PC-9 (cell line): ENCODE measurements at regions not wholly inside any gene's neighbourhood (a gene's known extent, or its start where the extent isn't known, plus 50 kb on each side); places are given as distances from the start of the nearest gene placed in this dataset.

Experiments used
- BruUV-seq: library from RNA; stranded (reverse); fragments of 400-500 nt; replicated peaks from 2 replicates; lab custom pipeline; 2021; lab: Mats Ljungman, UMichigan
- CTCF ChIA-PET: fragments of 300-600 bp; sonication (Branson Sonifier 250); formaldehyde crosslinking; loops from one replicate; lab custom pipeline; 2022; ENCODE audit warnings: antibody characterized with exemption; lab: Charles Lee
- POLR2A ChIA-PET: fragments of 300-600 bp; sonication (Branson Sonifier 250); formaldehyde crosslinking; loops from one replicate; lab custom pipeline; 2022; ENCODE audit warnings: antibody characterized with exemption; ENCODE audit not compliant: unreplicated experiment; lab: Charles Lee
- DNase-seq, 2 experiments: peaks; one replicate each; pipeline versions ENCODE4 v3.0.0 to v3.0.0-alpha.2; 2015 to 2022; ENCODE audit warnings: mixed read lengths in 1 of 2
- H2AFZ ChIP-seq: fragments of 200-600 bp; sonication (generic); 2 replicates; pipeline ENCODE4 v1.8.1; 2017; ENCODE audit warnings: antibody characterized with exemption
- H3F3A ChIP-seq: fragments of 200-600 bp; sonication (generic); 2 replicates; pipeline ENCODE4 v1.8.1; 2017; ENCODE audit warnings: antibody characterized with exemption, mild to moderate bottlenecking, low read depth; ENCODE audit not compliant: insufficient read depth
- H3K27ac ChIP-seq: fragments of 200-600 bp; sonication (generic); 2 replicates; pipeline ENCODE4 v1.6.1; 2016; ENCODE audit warnings: mixed run types
- H3K27me3 ChIP-seq: fragments of 200-600 bp; sonication (generic); 2 replicates; pipeline ENCODE4 v1.6.1; 2016; ENCODE audit warnings: low read depth, mixed run types; ENCODE audit not compliant: insufficient read depth
- H3K36me3 ChIP-seq: fragments of 200-600 bp; sonication (generic); 2 replicates; pipeline ENCODE4 v1.6.1; 2016; ENCODE audit warnings: low read depth, mixed run types
- H3K4me1 ChIP-seq: fragments of 200-600 bp; sonication (generic); replicated peaks from 2 replicates; pipeline ENCODE4 v1.6.1; 2016; ENCODE audit warnings: mixed run types; ENCODE audit not compliant: insufficient read depth
- H3K4me2 ChIP-seq: fragments of 200-600 bp; sonication (generic); 2 replicates; pipeline ENCODE4 v1.6.1; 2017; ENCODE audit warnings: mixed run types
- H3K4me3 ChIP-seq: fragments of 200-600 bp; sonication (generic); 2 replicates; pipeline ENCODE4 v1.6.1; 2016; ENCODE audit warnings: mixed run types
- H3K79me2 ChIP-seq: fragments of 200-600 bp; sonication (generic); 2 replicates; pipeline ENCODE4 v1.6.1; 2017; ENCODE audit warnings: low read depth, mixed run types
- H3K9me2 ChIP-seq: fragments of 200-600 bp; sonication (generic); 2 replicates; pipeline ENCODE4 v1.8.1; 2017; ENCODE audit warnings: mild to moderate bottlenecking; ENCODE audit not compliant: insufficient read depth
- H3K9me3 ChIP-seq: fragments of 200-600 bp; sonication (generic); 2 replicates; pipeline ENCODE4 v1.8.1; 2016; ENCODE audit warnings: low read depth; ENCODE audit not compliant: insufficient read depth
- H4K20me1 ChIP-seq: fragments of 200-600 bp; sonication (generic); 2 replicates; pipeline ENCODE4 v1.8.1; 2017; ENCODE audit not compliant: insufficient read depth
- CTCF ChIP-seq: fragments of 200-600 bp; sonication (generic); conservative IDR thresholded peaks from 2 replicates; pipeline ENCODE4 v1.6.1; 2017; ENCODE audit warnings: mixed run types, antibody characterized with exemption, mild to moderate bottlenecking, moderate library complexity
- EZH2 ChIP-seq: fragments of 200-600 bp; sonication (generic); IDR thresholded peaks from 2 replicates; pipeline ENCODE4 v1.8.0; 2017; ENCODE audit warnings: antibody characterized with exemption, low read depth
- intact Hi-C: fragments of 100-400 bp; cut with micrococcal nuclease; formaldehyde crosslinking; loops from one replicate; pipeline ENCODE4 v1.10.0; 2022; ENCODE audit not compliant: unreplicated experiment

- no peak overlapping the region for H3K4me2 ChIP-seq
- H3K27ac ChIP-seq = peak overlapping the region; percentile 55; the same call in 1 of the 2 replicates
- H3F3A ChIP-seq = peaks cover 7% of the 10 kb centered on the region; the same call in 1 of the 2 replicates
- no peaks in the 10 kb centered on the region for H3K79me2 ChIP-seq
- H4K20me1 ChIP-seq = no peaks in the 10 kb centered on the region
- POLR2A ChIA-PET = no interaction called here
- TF ChIP-seq EZH2 (no peak), CTCF (no peak)
- peaks cover 5% of the 10 kb centered on the region for H3K9me3 ChIP-seq
- intact Hi-C loops = loop anchor here (10.0 kb wide), 2 partner anchors 144 to 384 kb away; no protein-coding TSS in a partner anchor
- CTCF ChIA-PET = interaction anchor here (0.6 kb wide), 1 partner anchor 565 kb away, joined by 4 read pairs; no protein-coding TSS in a partner anchor
- H3K9me2 ChIP-seq = no peaks in the 10 kb centered on the region
- no peak overlapping the region for H3K4me3 ChIP-seq
- no peak for DNase-seq
- H3K4me1 ChIP-seq = peaks cover 13% of the 10 kb centered on the region
- H2AFZ ChIP-seq = no peak overlapping the region
- H3K36me3 ChIP-seq = no peaks in the 10 kb centered on the region
- no TSS peak for BruUV-seq
- no peaks in the 10 kb centered on the region for H3K27me3 ChIP-seq
Measured at GRCh38 chr12:87828382-87828973, 200.7 kb downstream of the C12orf50 start.

DNA sequence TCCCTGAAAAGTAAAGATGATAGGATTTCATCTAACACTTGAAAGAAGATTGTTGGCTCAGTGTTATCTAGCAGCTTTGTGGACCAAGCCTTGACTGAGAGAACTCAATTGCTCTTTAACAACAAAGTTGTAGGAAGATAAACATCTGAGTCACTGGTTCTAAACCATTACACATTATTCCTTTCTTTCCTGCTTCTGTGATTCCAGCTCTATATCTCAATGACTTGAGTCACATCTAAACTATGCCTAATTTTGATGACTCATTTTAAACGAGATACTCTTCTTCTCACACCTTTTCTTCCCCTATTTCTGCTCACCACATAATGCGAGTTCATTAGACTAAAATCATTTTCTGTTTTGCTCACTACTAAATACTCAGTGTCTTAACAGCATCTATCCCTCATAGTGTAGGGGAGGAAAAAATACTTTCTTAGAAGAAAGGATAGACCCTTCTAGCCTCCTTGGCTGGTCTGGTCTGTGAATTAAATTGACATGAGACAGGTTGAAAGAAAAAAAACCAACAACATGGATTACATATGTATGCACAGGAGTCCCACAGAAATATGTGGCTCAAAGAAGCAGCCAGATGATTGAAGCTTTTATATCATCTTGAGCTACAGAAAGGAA lies 201.4 kb downstream of the C12orf50 start:
- BruUV-seq = TSS peak; percentile 96
- TF ChIP-seq EZH2 (no peak), CTCF (no peak)
- intact Hi-C loops = loop anchor here (10.0 kb wide), 2 partner anchors 143 to 383 kb away; no protein-coding TSS in a partner anchor
- Histone ChIP-seq H2AFZ (no peak overlapping the region), H3K79me2 (no peaks in the 10 kb centered on the region), H4K20me1 (no peaks in the 10 kb centered on the region), H3K4me3 (no peak overlapping the region), H3K36me3 (no peaks in the 10 kb centered on the region), H3K4me1 (peaks cover 13% of the 10 kb centered on the region), H3K9me2 (no peaks in the 10 kb centered on the region), H3F3A (peaks cover 7% of the 10 kb centered on the region; the same call in 1 of the 2 replicates), H3K4me2 (peak overlapping the region; percentile 33; the same call in 1 of the 2 replicates), H3K9me3 (peaks cover 5% of the 10 kb centered on the region), H3K27ac (peak overlapping the region; percentile 55), H3K27me3 (no peaks in the 10 kb centered on the region)
- DNase-seq = peak; percentile 1 to 73
- ChIA-PET POLR2A (no interaction called here), CTCF (no interaction called here)

DNA sequence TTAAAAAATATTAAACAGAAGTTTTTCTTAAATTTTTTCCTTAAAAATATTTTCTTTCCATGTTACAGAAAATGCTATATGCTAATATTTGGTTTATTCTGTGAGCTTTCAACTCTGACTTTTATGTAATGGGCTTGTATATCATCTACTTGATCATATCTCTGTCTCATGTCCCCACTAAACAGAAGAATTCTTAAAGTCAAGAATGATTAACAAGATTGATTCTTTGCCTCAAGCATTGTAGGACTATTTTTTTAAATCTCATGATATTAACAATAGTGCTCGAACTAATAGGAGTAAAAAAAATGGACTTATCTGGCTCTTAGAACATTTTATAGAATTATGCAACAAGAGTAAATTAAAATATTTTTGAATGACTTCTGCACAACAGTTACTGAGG lies 206.3 kb downstream of the C12orf50 start:
- intact Hi-C loops = loop anchor here (10.0 kb wide), 2 partner anchors 138 to 378 kb away; no protein-coding TSS in a partner anchor
- Histone ChIP-seq H4K20me1 (no peaks in the 10 kb centered on the region), H3K36me3 (no peaks in the 10 kb centered on the region), H3F3A (peaks cover 7% of the 10 kb centered on the region; the same call in 1 of the 2 replicates), H3K9me2 (no peaks in the 10 kb centered on the region), H3K79me2 (no peaks in the 10 kb centered on the region), H3K9me3 (no peaks in the 10 kb centered on the region; the same call in 1 of the 2 replicates), H3K27me3 (no peaks in the 10 kb centered on the region), H3K27ac (no peak overlapping the region), H2AFZ (no peak overlapping the region), H3K4me1 (peaks cover 20% of the 10 kb centered on the region), H3K4me3 (no peak overlapping the region), H3K4me2 (no peak overlapping the region)
- BruUV-seq = no TSS peak
- ChIA-PET CTCF (no interaction called here), POLR2A (no interaction called here)
- no peak for DNase-seq
- TF ChIP-seq CTCF = no peak
- TF ChIP-seq EZH2 = no peak
